DOHH2 (cell line): ENCODE measurements at regions not wholly inside any gene's neighbourhood (a gene's known extent, or its start where the extent isn't known, plus 50 kb on each side); places are given as distances from the start of the nearest gene placed in this dataset.

ENCODE experiments used
- H3F3A ChIP-seq: fragments of 200-600 bp; sonication (generic), shearing (Covaris generic); 2 replicates; pipeline ENCODE4 v1.6.0; 2016; ENCODE audit warnings: antibody characterized with exemption, mild to moderate bottlenecking; ENCODE audit not compliant: control insufficient read depth, insufficient read depth
- H3K27ac ChIP-seq: fragments of 200-600 bp; sonication (generic); 2 replicates; pipeline ENCODE4 v1.5.1; 2014; ENCODE audit warnings: low read depth, mild to moderate bottlenecking, low read length, moderate library complexity
- H3K27me3 ChIP-seq: fragments of 200-600 bp; sonication (generic); 2 replicates; pipeline ENCODE4 v1.6.1; 2014; ENCODE audit warnings: mild to moderate bottlenecking, low read length, mixed read lengths; ENCODE audit not compliant: control insufficient read depth
- H3K36me3 ChIP-seq: fragments of 200-600 bp; sonication (generic); 2 replicates; pipeline ENCODE4 v1.6.1; 2014; ENCODE audit warnings: mild to moderate bottlenecking, low read length, moderate library complexity, mixed read lengths; ENCODE audit not compliant: control insufficient read depth
- H3K4me1 ChIP-seq: fragments of 200-600 bp; sonication (generic); 2 replicates; pipeline ENCODE4 v1.6.1; 2014; ENCODE audit warnings: mild to moderate bottlenecking, low read length, mixed read lengths; ENCODE audit not compliant: control insufficient read depth
- H3K4me2 ChIP-seq: fragments of 200-600 bp; sonication (generic); 2 replicates; pipeline ENCODE4 v1.6.0; 2014; ENCODE audit warnings: mild to moderate bottlenecking, low read length, moderate library complexity
- H3K4me3 ChIP-seq: fragments of 200-600 bp; sonication (generic); 2 replicates; pipeline ENCODE4 v1.5.1; 2014; ENCODE audit warnings: mild to moderate bottlenecking, low read length, mixed read lengths
- H3K79me2 ChIP-seq: fragments of 200-600 bp; sonication (generic); 2 replicates; pipeline ENCODE4 v1.6.1; 2014; ENCODE audit warnings: mild to moderate bottlenecking, low read length, mixed read lengths; ENCODE audit not compliant: control insufficient read depth
- H3K9me2 ChIP-seq: fragments of 200-600 bp; sonication (generic); replicated peaks from 2 replicates; pipeline ENCODE4 v1.6.1; 2014; ENCODE audit warnings: mild to moderate bottlenecking, low read length, mixed read lengths; ENCODE audit not compliant: control insufficient read depth
- H3K9me3 ChIP-seq: fragments of 200-600 bp; sonication (generic); 2 replicates; pipeline ENCODE4 v1.6.1; 2014; ENCODE audit warnings: antibody characterized with exemption, low read length, mixed read lengths; ENCODE audit not compliant: control insufficient read depth, insufficient read depth
- H4K20me1 ChIP-seq: fragments of 200-600 bp; sonication (generic); 2 replicates; pipeline ENCODE4 v1.6.0; 2014; ENCODE audit warnings: low read depth, mild to moderate bottlenecking, antibody characterized with exemption, low read length, moderate library complexity; ENCODE audit not compliant: control insufficient read depth, insufficient read depth
- CTCF ChIP-seq: fragments of 200-600 bp; sonication (generic); IDR thresholded peaks from one replicate; pipeline ENCODE4 v1.5.1; 2014; ENCODE audit warnings: antibody characterized with exemption, mild to moderate bottlenecking, low read depth, low read length; ENCODE audit not compliant: poor library complexity, severe bottlenecking
- EZH2phosphoT487 ChIP-seq: fragments of 200-600 bp; sonication (generic); IDR thresholded peaks from 2 replicates; pipeline ENCODE4 v1.6.1; 2017; ENCODE audit warnings: borderline replicate concordance, mild to moderate bottlenecking, antibody characterized with exemption, low read length, moderate library complexity, mixed read lengths

GRCh38 chr6:95203153-95203754 lies 374.1 kb upstream of the MANEA start:
- Histone ChIP-seq H4K20me1 (no peaks in the 10 kb centered on the region), H3K27ac (no peak overlapping the region), H3K4me3 (no peak overlapping the region), H3K9me2 (no peaks in the 10 kb centered on the region), H3K4me2 (no peak overlapping the region), H3F3A (no peaks in the 10 kb centered on the region), H3K36me3 (no peaks in the 10 kb centered on the region), H3K4me1 (no peaks in the 10 kb centered on the region), H3K79me2 (no peaks in the 10 kb centered on the region), H3K9me3 (no peaks in the 10 kb centered on the region; the same call in 1 of the 2 replicates), H3K27me3 (no peaks in the 10 kb centered on the region)
- TF ChIP-seq CTCF (peak; percentile 68), EZH2phosphoT487 (no peak)

GRCh38 chr6:95204178-95204577 lies 373.2 kb upstream of the MANEA start:
- TF ChIP-seq EZH2phosphoT487, result no peak
- TF ChIP-seq CTCF, result no peak
- Histone ChIP-seq H3K27ac (no peak overlapping the region), H3K4me1 (no peaks in the 10 kb centered on the region), H3K9me2 (no peaks in the 10 kb centered on the region), H3F3A (no peaks in the 10 kb centered on the region), H3K79me2 (no peaks in the 10 kb centered on the region), H4K20me1 (no peaks in the 10 kb centered on the region), H3K27me3 (no peaks in the 10 kb centered on the region), H3K36me3 (no peaks in the 10 kb centered on the region), H3K9me3 (no peaks in the 10 kb centered on the region), H3K4me2 (no peak overlapping the region), H3K4me3 (no peak overlapping the region)

- TF ChIP-seq CTCF, result no peak
- no peaks in the 10 kb centered on the region for H3K36me3 ChIP-seq
- H3K27me3 ChIP-seq, result no peaks in the 10 kb centered on the region
- no peak overlapping the region for H3K4me2 ChIP-seq
- H3F3A ChIP-seq, result no peaks in the 10 kb centered on the region
- no peaks in the 10 kb centered on the region for H3K9me2 ChIP-seq
- H4K20me1 ChIP-seq, result no peaks in the 10 kb centered on the region
- H3K9me3 ChIP-seq, result no peaks in the 10 kb centered on the region
- H3K4me3 ChIP-seq, result no peak overlapping the region
- no peaks in the 10 kb centered on the region for H3K4me1 ChIP-seq
- H3K79me2 ChIP-seq, result no peaks in the 10 kb centered on the region
- no peak overlapping the region for H3K27ac ChIP-seq
Observed at GRCh38 chr6:95208621-95209020, 368.7 kb upstream of the MANEA start.
